ENCODE measurements at regions not wholly inside any gene's neighbourhood (a gene's known extent, or its start where the extent isn't known, plus 50 kb on each side); places are given as distances from the start of the nearest gene placed in this dataset.

DNA sequence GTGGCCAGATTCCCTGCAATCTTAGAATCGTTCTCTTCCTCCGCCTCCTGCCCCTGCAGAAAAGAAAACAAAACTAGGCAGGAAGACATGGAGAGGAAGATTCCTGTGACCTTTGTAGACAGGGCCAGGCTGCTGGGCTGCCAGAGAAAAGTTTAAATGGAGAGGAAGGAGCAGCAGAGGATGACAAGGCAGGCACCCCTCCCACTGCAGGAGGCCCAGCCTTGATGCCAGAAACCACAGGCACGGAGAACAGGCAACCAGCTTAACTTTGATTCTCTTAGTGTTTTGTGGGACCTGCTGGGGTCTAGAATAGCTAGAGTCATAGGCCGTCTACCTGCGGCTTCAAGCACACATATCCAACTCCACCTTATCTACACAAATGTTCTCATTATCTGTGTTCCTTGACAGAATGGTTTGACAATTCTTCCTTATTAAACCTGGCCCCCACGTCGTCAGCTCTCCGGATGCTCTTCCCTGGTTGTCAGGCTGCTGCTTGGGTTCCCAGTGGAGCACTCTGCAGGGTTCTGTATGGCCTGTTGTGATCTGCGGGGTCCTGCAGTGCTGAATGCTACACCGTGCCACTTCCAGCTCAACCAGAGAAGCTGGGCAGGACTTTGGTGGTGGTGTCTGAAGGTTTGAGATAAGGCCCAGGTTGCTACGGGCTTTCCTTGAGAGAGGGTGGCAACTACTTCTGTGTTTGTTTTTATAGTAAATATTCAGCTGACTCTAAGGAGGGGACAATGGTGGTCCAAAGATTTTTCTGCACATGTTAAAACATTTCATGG lies 609.5 kb downstream of the AACS start (continued):
- TF ChIP-seq, protein P1, sequence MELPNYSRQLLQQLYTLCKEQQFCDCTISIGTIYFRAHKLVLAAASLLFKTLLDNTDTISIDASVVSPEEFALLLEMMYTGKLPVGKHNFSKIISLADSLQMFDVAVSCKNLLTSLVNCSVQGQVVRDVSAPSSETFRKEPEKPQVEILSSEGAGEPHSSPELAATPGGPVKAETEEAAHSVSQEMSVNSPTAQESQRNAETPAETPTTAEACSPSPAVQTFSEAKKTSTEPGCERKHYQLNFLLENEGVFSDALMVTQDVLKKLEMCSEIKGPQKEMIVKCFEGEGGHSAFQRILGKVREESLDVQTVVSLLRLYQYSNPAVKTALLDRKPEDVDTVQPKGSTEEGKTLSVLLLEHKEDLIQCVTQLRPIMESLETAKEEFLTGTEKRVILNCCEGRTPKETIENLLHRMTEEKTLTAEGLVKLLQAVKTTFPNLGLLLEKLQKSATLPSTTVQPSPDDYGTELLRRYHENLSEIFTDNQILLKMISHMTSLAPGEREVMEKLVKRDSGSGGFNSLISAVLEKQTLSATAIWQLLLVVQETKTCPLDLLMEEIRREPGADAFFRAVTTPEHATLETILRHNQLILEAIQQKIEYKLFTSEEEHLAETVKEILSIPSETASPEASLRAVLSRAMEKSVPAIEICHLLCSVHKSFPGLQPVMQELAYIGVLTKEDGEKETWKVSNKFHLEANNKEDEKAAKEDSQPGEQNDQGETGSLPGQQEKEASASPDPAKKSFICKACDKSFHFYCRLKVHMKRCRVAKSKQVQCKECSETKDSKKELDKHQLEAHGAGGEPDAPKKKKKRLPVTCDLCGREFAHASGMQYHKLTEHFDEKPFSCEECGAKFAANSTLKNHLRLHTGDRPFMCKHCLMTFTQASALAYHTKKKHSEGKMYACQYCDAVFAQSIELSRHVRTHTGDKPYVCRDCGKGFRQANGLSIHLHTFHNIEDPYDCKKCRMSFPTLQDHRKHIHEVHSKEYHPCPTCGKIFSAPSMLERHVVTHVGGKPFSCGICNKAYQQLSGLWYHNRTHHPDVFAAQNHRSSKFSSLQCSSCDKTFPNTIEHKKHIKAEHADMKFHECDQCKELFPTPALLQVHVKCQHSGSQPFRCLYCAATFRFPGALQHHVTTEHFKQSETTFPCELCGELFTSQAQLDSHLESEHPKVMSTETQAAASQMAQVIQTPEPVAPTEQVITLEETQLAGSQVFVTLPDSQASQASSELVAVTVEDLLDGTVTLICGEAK (IDR thresholded peaks at IDR 0.05; ENCODE audit: borderline replicate concordance), result no peak
- TF ChIP-seq PBX3 (IDR thresholded peaks at IDR 0.05; ENCODE audit: insufficient replicate concordance, low read depth, low read length) (no peak), IKZF2 (IDR thresholded peaks at IDR 0.05) (no peak)

DNA sequence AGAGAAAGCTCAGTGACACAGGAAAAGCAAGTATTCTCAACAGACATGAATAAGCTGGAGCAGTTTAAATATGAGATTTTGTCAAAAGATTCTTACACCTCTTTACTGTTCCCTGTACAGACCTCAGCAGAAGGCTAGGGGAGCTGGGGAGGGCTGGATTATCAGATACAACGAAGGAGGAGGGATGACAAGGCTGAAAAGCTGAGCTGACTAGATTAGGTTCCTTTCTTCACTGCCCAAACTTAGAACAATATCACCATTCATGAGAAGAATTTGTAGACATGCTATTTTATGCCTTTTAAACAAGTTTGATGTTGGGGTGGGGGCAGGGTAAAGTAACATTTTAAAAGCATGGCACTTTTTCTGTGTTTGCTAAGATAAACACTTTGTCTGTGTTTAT lies 611.1 kb downstream of the AACS start:
- DNase-seq (ENCODE audit: low read depth, low spot score), result no peak
- intact Hi-C loops (cut with micrococcal nuclease; ENCODE audit: unreplicated experiment), result no loop called here

More for the DNA sequence above, 611.1 kb downstream of the AACS start:
- 0% methylated on average over 1 of the region's 1 CpG for WGBS (ENCODE audit: insufficient coverage, insufficient replicate concordance, low lambda C conversion rate, missing lambda C conversion rate)
- BruUV-seq (replicated peaks), result no TSS peak
- ATAC-seq (no peak), FAIRE-seq (no peak)
- Histone ChIP-seq H3K36me3 (ENCODE audit: control insufficient read depth in 2 of 2, insufficient read depth in 2 of 2, low read length in 1 of 2) (no peaks in the 10 kb centered on the region), H3K9ac (ENCODE audit: control insufficient read depth, insufficient read depth, low read length) (no peak overlapping the region), H3K4me1 (ENCODE audit: control insufficient read depth, insufficient read depth, low read length) (no peaks in the 10 kb centered on the region), H3K9me3 (replicated peaks; ENCODE audit: control insufficient read depth, insufficient read depth, low read length) (no peaks in the 10 kb centered on the region), H2AFZ (ENCODE audit: control insufficient read depth, low read depth, low read length) (no peak overlapping the region), H3K4me2 (ENCODE audit: control insufficient read depth, insufficient read depth) (no peak overlapping the region), H3K27me3 (replicated peaks in 1 of 2; ENCODE audit: control insufficient read depth in 2 of 2, insufficient read depth in 2 of 2, low read length in 1 of 2) (no peaks in the 10 kb centered on the region), H4K20me1 (ENCODE audit: control insufficient read depth, insufficient read depth) (no peaks in the 10 kb centered on the region), H3K79me2 (ENCODE audit: control insufficient read depth, insufficient read depth, low read length) (no peaks in the 10 kb centered on the region), H3K4me3 (no peak overlapping the region), H3K27ac (ENCODE audit: control insufficient read depth, insufficient read depth) (no peak overlapping the region)
- ChIA-PET CTCF (interaction anchor here (2.3 kb wide), 1 partner anchor 9 kb away, joined by 5 read pairs; no protein-coding TSS in a partner anchor), POLR2A (no interaction called here), RAD21 (ENCODE audit: unreplicated experiment) (no interaction called here), SMC1A (ENCODE audit: uncharacterized antibody, unreplicated experiment) (interaction anchor here (1.1 to 1.8 kb wide), 2 partner anchors 10 to 20 kb away, joined by 3 to 5 read pairs; no protein-coding TSS in a partner anchor)
- in situ Hi-C loops (cut with MboI), result no loop called here
- TF ChIP-seq PBX3 (IDR thresholded peaks at IDR 0.05; ENCODE audit: insufficient replicate concordance, low read depth, low read length), result no peak
- no peak for TF ChIP-seq SMAD1 (IDR thresholded peaks at IDR 0.05; ENCODE audit: low read depth, partially characterized antibody)
- no peak for TF ChIP-seq RCOR1 (conservative IDR thresholded peaks at IDR 0.05; ENCODE audit: low read depth, low read length)
- TF ChIP-seq, protein P2, sequence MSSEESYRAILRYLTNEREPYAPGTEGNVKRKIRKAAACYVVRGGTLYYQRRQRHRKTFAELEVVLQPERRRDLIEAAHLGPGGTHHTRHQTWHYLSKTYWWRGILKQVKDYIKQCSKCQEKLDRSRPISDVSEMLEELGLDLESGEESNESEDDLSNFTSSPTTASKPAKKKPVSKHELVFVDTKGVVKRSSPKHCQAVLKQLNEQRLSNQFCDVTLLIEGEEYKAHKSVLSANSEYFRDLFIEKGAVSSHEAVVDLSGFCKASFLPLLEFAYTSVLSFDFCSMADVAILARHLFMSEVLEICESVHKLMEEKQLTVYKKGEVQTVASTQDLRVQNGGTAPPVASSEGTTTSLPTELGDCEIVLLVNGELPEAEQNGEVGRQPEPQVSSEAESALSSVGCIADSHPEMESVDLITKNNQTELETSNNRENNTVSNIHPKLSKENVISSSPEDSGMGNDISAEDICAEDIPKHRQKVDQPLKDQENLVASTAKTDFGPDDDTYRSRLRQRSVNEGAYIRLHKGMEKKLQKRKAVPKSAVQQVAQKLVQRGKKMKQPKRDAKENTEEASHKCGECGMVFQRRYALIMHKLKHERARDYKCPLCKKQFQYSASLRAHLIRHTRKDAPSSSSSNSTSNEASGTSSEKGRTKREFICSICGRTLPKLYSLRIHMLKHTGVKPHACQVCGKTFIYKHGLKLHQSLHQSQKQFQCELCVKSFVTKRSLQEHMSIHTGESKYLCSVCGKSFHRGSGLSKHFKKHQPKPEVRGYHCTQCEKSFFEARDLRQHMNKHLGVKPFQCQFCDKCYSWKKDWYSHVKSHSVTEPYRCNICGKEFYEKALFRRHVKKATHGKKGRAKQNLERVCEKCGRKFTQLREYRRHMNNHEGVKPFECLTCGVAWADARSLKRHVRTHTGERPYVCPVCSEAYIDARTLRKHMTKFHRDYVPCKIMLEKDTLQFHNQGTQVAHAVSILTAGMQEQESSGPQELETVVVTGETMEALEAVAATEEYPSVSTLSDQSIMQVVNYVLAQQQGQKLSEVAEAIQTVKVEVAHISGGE (CRISPR knock-in tag; IDR thresholded peaks at IDR 0.05), result no peak
- no peak for TF ChIP-seq CREB1 (IDR thresholded peaks at IDR 0.05; ENCODE audit: low read depth)
